ENCODE measurements at regions not wholly inside any gene's neighbourhood (a gene's known extent, or its start where the extent isn't known, plus 50 kb on each side); places are given as distances from the start of the nearest gene placed in this dataset.

DNA sequence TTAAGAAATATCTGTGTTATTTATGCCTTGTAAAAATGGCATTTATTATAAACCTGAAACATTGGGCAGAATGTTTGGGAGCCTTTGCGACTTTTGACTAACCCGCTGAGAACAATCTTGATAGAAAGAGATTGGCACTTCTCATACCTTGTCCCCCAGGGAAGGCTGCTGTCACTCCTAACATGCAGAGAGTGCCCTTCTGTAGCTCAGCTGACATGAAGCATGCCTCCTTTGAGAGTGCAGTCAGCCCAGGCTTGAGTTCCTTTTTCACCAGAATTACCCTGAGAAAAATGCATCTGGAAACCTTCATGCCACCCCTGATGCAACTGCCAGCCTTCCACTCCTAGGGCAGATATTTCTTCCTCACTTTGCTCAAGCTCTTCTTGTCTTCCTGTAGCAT lies 569.2 kb upstream of the ARPP21 start:
- no peaks in the 10 kb centered on the region for H3K4me1 ChIP-seq (ENCODE audit: control insufficient read depth in 1 of 2, insufficient read depth in 2 of 2, low read length in 2 of 2)
- no peak overlapping the region for H3K4me3 ChIP-seq (ENCODE audit: low read depth in 1 of 2, low read length in 2 of 2)
- no peak overlapping the region for H3K27ac ChIP-seq (ENCODE audit: low read depth, low read length)
- no peaks in the 10 kb centered on the region for H3K36me3 ChIP-seq (ENCODE audit: control insufficient read depth in 1 of 2, insufficient read depth in 2 of 2, low read length in 2 of 2)
- H3K9ac ChIP-seq (ENCODE audit: low read depth in 1 of 2, low read length in 2 of 2), result no peak overlapping the region
- H3K9me3 ChIP-seq (ENCODE audit: control insufficient read depth in 1 of 2, low read length in 2 of 2), result no peaks in the 10 kb centered on the region
- no peaks in the 10 kb centered on the region for H3K27me3 ChIP-seq (ENCODE audit: control insufficient read depth in 1 of 2, insufficient read depth in 2 of 2, low read length in 2 of 2)

DNA sequence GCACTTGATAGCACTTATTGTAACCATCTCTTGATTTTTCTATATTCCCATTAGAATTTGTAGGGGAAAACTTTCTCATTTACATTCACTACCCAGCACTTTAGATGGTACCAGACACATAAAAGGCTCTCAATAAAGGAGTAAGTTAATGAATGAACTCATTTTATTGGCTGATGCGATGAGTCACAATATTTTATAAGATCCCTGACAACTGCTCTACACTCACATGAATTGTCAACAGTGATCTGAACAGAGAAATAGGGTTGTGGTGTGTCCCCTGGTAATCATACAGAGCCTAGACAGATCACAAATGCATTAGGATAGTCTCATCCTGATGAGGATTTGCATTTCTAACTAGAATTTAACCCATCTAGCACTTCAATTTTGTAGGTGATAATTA lies 567.6 kb upstream of the ARPP21 start:
- H3K36me3 ChIP-seq (ENCODE audit: control insufficient read depth in 1 of 2, insufficient read depth in 2 of 2, low read length in 2 of 2), result no peaks in the 10 kb centered on the region

DNA sequence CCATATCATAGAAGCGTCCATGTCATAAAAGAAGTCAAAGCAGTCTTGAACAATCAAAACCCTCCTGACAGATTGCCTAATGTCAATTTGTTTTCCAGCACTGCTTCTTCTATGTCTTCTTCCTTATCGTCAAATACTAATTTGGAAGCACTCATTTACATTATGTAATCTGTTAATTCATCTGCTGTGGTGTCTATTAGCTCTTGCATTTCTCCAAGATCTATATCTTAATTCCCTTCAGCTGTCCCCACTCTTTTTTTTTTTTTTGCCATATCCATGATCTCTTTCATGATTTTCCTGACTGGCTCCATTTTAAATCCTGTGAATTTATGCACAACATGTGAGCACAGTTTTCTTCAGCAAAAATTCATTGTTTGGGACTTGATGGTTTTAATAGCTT lies 560.5 kb upstream of the ARPP21 start:
- no peaks in the 10 kb centered on the region for H3K4me1 ChIP-seq (ENCODE audit: control insufficient read depth in 1 of 2, insufficient read depth in 2 of 2, low read length in 2 of 2)
- H3K9me3 ChIP-seq (ENCODE audit: control insufficient read depth in 1 of 2, low read length in 2 of 2), result no peaks in the 10 kb centered on the region
- no peaks in the 10 kb centered on the region for H3K36me3 ChIP-seq (ENCODE audit: control insufficient read depth in 1 of 2, insufficient read depth in 2 of 2, low read length in 2 of 2)
- H3K27ac ChIP-seq (ENCODE audit: low read depth, low read length), result no peak overlapping the region
- no peak overlapping the region for H3K4me3 ChIP-seq (ENCODE audit: low read depth in 1 of 2, low read length in 2 of 2)
- H3K9ac ChIP-seq (ENCODE audit: low read depth in 1 of 2, low read length in 2 of 2), result no peak overlapping the region
- no peaks in the 10 kb centered on the region for H3K27me3 ChIP-seq (ENCODE audit: control insufficient read depth in 1 of 2, insufficient read depth in 2 of 2, low read length in 2 of 2)

More for the DNA sequence above, 567.6 kb upstream of the ARPP21 start:
- Histone ChIP-seq H3K9ac (ENCODE audit: low read depth in 1 of 2, low read length in 2 of 2) (no peak overlapping the region), H3K4me3 (ENCODE audit: low read depth in 1 of 2, low read length in 2 of 2) (no peak overlapping the region), H3K9me3 (ENCODE audit: control insufficient read depth in 1 of 2, low read length in 2 of 2) (no peaks in the 10 kb centered on the region), H3K27me3 (ENCODE audit: control insufficient read depth in 1 of 2, insufficient read depth in 2 of 2, low read length in 2 of 2) (no peaks in the 10 kb centered on the region), H3K4me1 (ENCODE audit: control insufficient read depth in 1 of 2, insufficient read depth in 2 of 2, low read length in 2 of 2) (no peaks in the 10 kb centered on the region), H3K27ac (ENCODE audit: low read depth, low read length) (no peak overlapping the region)

DNA sequence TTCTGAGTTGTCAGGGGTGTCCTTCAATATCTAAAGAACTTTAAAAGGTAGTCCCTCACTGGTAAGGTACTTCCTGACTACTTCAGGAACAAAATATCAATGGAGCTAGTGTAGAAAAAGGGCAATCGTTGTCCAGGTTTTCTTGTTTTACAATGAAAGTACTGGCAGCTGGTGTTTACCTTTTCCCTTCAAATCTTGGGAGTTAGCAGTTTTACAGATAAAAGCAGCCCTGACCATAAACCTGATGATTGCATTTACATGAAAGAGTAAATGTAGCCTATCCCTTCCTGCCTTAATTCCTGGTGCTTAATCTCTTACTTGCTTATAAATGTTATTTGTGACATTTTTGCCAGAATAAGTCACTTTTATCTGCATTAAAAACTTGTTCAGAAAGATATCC lies 559.9 kb upstream of the ARPP21 start:
- Histone ChIP-seq H3K4me3 (ENCODE audit: low read depth in 1 of 2, low read length in 2 of 2) (no peak overlapping the region), H3K27ac (ENCODE audit: low read depth, low read length) (no peak overlapping the region), H3K27me3 (ENCODE audit: control insufficient read depth in 1 of 2, insufficient read depth in 2 of 2, low read length in 2 of 2) (no peaks in the 10 kb centered on the region), H3K36me3 (ENCODE audit: control insufficient read depth in 1 of 2, insufficient read depth in 2 of 2, low read length in 2 of 2) (no peaks in the 10 kb centered on the region), H3K4me1 (ENCODE audit: control insufficient read depth in 1 of 2, insufficient read depth in 2 of 2, low read length in 2 of 2) (no peaks in the 10 kb centered on the region), H3K9ac (ENCODE audit: low read depth in 1 of 2, low read length in 2 of 2) (no peak overlapping the region), H3K9me3 (ENCODE audit: control insufficient read depth in 1 of 2, low read length in 2 of 2) (no peaks in the 10 kb centered on the region)

DNA sequence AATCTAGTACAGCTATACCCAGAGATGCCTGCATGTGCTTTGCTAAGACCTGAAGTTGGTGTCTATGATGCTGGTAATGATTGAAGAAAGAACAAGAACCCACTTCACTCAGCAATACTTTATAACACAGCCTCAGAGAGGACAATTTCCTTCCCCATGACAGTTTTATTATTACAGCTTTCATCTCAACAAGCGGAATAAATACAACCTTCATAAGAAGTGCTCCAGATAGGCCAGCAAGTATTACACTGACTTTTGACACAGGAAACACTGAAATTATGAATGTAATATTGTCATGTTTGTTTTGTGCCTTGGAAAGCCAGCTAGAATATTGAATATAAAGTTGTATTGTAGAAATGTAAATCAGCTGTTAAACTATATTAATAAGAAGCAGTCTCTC lies 557.4 kb upstream of the ARPP21 start:
- Histone ChIP-seq H3K36me3 (ENCODE audit: control insufficient read depth in 1 of 2, insufficient read depth in 2 of 2, low read length in 2 of 2) (no peaks in the 10 kb centered on the region), H3K27ac (ENCODE audit: low read depth, low read length) (no peak overlapping the region), H3K27me3 (ENCODE audit: control insufficient read depth in 1 of 2, insufficient read depth in 2 of 2, low read length in 2 of 2) (no peaks in the 10 kb centered on the region), H3K9me3 (ENCODE audit: control insufficient read depth in 1 of 2, low read length in 2 of 2) (no peaks in the 10 kb centered on the region), H3K9ac (ENCODE audit: low read depth in 1 of 2, low read length in 2 of 2) (no peak overlapping the region), H3K4me3 (ENCODE audit: low read depth in 1 of 2, low read length in 2 of 2) (no peak overlapping the region), H3K4me1 (ENCODE audit: control insufficient read depth in 1 of 2, insufficient read depth in 2 of 2, low read length in 2 of 2) (no peaks in the 10 kb centered on the region)

DNA sequence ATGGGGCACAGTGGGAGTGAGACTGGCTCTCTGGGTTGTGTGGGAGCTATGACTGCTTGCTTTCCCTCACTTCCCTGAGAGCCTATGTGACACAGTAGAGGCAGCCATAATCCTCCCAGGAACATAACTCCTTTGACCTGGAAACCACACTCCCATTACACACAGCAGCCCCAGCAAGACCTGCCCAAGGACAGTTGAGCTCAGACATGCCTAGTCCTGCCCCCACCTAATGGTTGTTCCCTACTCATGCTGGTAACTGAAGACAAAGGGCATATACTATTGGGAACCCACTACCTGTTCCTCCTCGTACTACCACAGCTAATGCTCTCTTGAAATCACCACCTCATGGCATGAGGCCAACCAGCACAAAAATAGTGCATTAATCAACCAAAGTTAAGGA lies 550.4 kb upstream of the ARPP21 start:
- peaks cover 0 to 5% of the 10 kb centered on the region in 2 donors for H3K9me3 ChIP-seq (ENCODE audit: control insufficient read depth in 1 of 2, low read length in 2 of 2)
- no peaks in the 10 kb centered on the region for H3K4me1 ChIP-seq (ENCODE audit: control insufficient read depth in 1 of 2, insufficient read depth in 2 of 2, low read length in 2 of 2)
- no peak overlapping the region for H3K4me3 ChIP-seq (ENCODE audit: low read depth in 1 of 2, low read length in 2 of 2)
- H3K36me3 ChIP-seq (ENCODE audit: control insufficient read depth in 1 of 2, insufficient read depth in 2 of 2, low read length in 2 of 2), result no peaks in the 10 kb centered on the region
- H3K27ac ChIP-seq (ENCODE audit: low read depth, low read length), result no peak overlapping the region
- H3K9ac ChIP-seq (ENCODE audit: low read depth in 1 of 2, low read length in 2 of 2), result no peak overlapping the region
- H3K27me3 ChIP-seq (ENCODE audit: control insufficient read depth in 1 of 2, insufficient read depth in 2 of 2, low read length in 2 of 2), result no peaks in the 10 kb centered on the region

DNA sequence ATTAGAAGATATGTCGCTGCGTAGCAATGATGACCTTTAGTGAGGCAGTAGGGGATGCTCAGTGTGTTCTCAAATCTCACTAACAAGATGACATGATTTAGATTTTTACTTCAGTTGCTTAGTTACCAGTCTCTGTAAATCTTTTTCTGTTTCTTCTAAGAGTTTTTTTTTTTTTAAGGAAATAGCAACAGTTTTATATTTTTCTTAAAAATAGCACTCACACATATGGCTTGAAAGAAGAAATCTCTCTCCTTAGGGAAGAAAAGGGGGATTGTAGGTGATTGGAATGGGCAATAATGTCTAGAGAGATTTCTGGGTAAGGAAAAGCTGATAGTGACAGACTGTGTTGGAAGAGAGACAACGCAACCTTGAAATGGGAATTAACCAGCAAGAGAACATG lies 524.6 kb upstream of the ARPP21 start:
- Histone ChIP-seq H3K9ac (ENCODE audit: low read depth in 1 of 2, low read length in 2 of 2) (no peak overlapping the region), H3K36me3 (ENCODE audit: control insufficient read depth in 1 of 2, insufficient read depth in 2 of 2, low read length in 2 of 2) (no peaks in the 10 kb centered on the region), H3K9me3 (ENCODE audit: control insufficient read depth in 1 of 2, low read length in 2 of 2) (peaks cover 0 to 6% of the 10 kb centered on the region in 2 donors), H3K4me1 (ENCODE audit: control insufficient read depth in 1 of 2, insufficient read depth in 2 of 2, low read length in 2 of 2) (no peaks in the 10 kb centered on the region), H3K27me3 (ENCODE audit: control insufficient read depth in 1 of 2, insufficient read depth in 2 of 2, low read length in 2 of 2) (no peaks in the 10 kb centered on the region), H3K4me3 (ENCODE audit: low read depth in 1 of 2, low read length in 2 of 2) (no peak overlapping the region), H3K27ac (ENCODE audit: low read depth, low read length) (no peak overlapping the region)

DNA sequence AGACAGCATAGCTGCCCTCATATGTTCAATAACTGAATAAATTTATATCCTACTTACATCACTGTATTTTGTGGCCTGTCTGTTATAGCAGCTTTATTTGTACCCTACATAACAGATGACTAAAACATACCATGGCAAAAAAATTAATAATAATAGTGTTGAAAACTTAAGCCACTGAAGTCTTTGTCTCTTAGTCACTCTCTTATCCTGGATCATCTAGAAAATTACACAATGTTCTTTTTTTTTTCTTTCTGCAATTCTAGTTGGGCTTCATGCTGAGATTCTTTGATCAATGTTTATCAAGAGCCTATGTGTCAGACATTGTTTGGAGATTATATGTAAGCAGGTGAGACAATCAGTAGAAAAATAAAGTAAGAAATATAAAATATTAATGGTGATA lies 519.3 kb upstream of the ARPP21 start:
- Histone ChIP-seq H3K27ac (ENCODE audit: low read depth, low read length) (no peak overlapping the region), H3K4me3 (ENCODE audit: low read depth in 1 of 2, low read length in 2 of 2) (no peak overlapping the region), H3K9ac (ENCODE audit: low read depth in 1 of 2, low read length in 2 of 2) (no peak overlapping the region), H3K9me3 (ENCODE audit: control insufficient read depth in 1 of 2, low read length in 2 of 2) (no peaks in the 10 kb centered on the region), H3K4me1 (ENCODE audit: control insufficient read depth in 1 of 2, insufficient read depth in 2 of 2, low read length in 2 of 2) (no peaks in the 10 kb centered on the region), H3K36me3 (ENCODE audit: control insufficient read depth in 1 of 2, insufficient read depth in 2 of 2, low read length in 2 of 2) (no peaks in the 10 kb centered on the region), H3K27me3 (ENCODE audit: control insufficient read depth in 1 of 2, insufficient read depth in 2 of 2, low read length in 2 of 2) (no peaks in the 10 kb centered on the region)

DNA sequence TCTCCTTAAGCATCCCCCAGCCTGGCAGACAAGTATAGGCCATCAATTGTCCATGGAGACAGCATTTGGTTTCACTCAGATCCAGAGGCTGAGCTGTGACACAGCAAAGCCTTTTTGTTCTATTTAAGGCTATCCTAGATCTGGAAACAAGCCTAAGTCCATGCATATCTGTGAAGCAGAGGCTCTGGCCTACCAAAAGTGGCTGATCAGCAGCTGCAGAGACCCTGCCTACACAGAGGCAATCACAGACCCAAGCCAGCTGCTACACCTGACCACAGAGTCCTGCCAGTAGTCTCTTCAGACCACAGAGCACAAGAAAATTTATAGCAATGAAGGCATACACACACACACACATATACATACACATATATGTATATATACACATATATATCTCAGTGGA lies 501.7 kb upstream of the ARPP21 start:
- Histone ChIP-seq H3K27ac (ENCODE audit: low read depth, low read length) (no peak overlapping the region), H3K4me1 (ENCODE audit: control insufficient read depth in 1 of 2, insufficient read depth in 2 of 2, low read length in 2 of 2) (no peaks in the 10 kb centered on the region), H3K9ac (ENCODE audit: low read depth in 1 of 2, low read length in 2 of 2) (no peak overlapping the region), H3K4me3 (ENCODE audit: low read depth in 1 of 2, low read length in 2 of 2) (no peak overlapping the region), H3K36me3 (ENCODE audit: control insufficient read depth in 1 of 2, insufficient read depth in 2 of 2, low read length in 2 of 2) (no peaks in the 10 kb centered on the region), H3K9me3 (ENCODE audit: control insufficient read depth in 1 of 2, low read length in 2 of 2) (peaks cover 0 to 6% of the 10 kb centered on the region in 2 donors), H3K27me3 (ENCODE audit: control insufficient read depth in 1 of 2, insufficient read depth in 2 of 2, low read length in 2 of 2) (no peaks in the 10 kb centered on the region)

DNA sequence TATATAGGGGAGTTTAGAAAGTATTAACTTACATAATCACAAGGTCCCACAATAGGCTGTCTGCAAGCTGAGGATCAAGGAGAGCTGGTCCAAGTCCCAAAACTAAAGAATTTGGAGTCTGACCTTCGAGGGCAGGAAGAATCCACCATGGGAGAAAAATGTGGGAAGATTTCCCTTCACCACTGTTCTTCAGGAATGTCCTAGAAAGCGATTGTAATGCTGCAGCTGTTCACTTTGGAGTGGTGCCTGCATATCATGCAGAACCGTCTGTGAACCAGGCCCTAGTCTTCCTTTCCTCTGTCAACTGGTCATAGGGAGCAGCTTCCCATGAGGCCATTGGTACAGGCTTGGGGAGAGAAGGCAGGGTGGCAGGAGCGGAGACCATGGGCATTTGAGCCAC lies 497.9 kb upstream of the ARPP21 start:
- Histone ChIP-seq H3K27me3 (ENCODE audit: control insufficient read depth in 1 of 2, insufficient read depth in 2 of 2, low read length in 2 of 2) (no peaks in the 10 kb centered on the region), H3K9ac (ENCODE audit: low read depth in 1 of 2, low read length in 2 of 2) (no peak overlapping the region), H3K4me3 (ENCODE audit: low read depth in 1 of 2, low read length in 2 of 2) (no peak overlapping the region), H3K36me3 (ENCODE audit: control insufficient read depth in 1 of 2, insufficient read depth in 2 of 2, low read length in 2 of 2) (no peaks in the 10 kb centered on the region), H3K9me3 (ENCODE audit: control insufficient read depth in 1 of 2, low read length in 2 of 2) (peaks cover 2 to 6% of the 10 kb centered on the region in 2 donors), H3K4me1 (ENCODE audit: control insufficient read depth in 1 of 2, insufficient read depth in 2 of 2, low read length in 2 of 2) (no peaks in the 10 kb centered on the region), H3K27ac (ENCODE audit: low read depth, low read length) (no peak overlapping the region)

DNA sequence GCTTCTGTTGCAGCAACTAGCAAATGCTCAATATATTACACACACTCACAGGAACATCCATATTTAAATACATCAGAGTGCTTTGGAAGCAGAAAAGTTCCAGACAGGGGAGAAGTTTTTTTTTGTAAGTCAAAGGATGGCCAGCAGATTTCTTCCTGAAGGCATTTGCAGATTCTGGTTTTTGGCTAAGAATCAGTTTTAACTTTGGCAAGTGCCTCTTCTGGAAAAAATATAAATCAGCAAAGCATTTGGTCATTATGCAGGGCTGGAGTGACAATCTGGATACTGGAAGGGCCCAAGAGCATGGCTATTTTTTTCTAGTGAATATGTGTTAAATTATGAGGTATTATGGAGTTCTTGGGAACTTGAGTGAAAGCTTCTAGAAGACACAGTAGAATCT lies 495.3 kb upstream of the ARPP21 start:
- Histone ChIP-seq H3K9ac (ENCODE audit: low read depth in 1 of 2, low read length in 2 of 2) (no peak overlapping the region), H3K27me3 (ENCODE audit: control insufficient read depth in 1 of 2, insufficient read depth in 2 of 2, low read length in 2 of 2) (no peaks in the 10 kb centered on the region), H3K27ac (ENCODE audit: low read depth, low read length) (no peak overlapping the region), H3K4me3 (ENCODE audit: low read depth in 1 of 2, low read length in 2 of 2) (no peak overlapping the region), H3K36me3 (ENCODE audit: control insufficient read depth in 1 of 2, insufficient read depth in 2 of 2, low read length in 2 of 2) (no peaks in the 10 kb centered on the region), H3K9me3 (ENCODE audit: control insufficient read depth in 1 of 2, low read length in 2 of 2) (peaks cover 2 to 6% of the 10 kb centered on the region in 2 donors), H3K4me1 (ENCODE audit: control insufficient read depth in 1 of 2, insufficient read depth in 2 of 2, low read length in 2 of 2) (no peaks in the 10 kb centered on the region)
